ENCODE measurements at regions not wholly inside any gene's neighbourhood (a gene's known extent, or its start where the extent isn't known, plus 50 kb on each side); places are given as distances from the start of the nearest gene placed in this dataset.

DNA sequence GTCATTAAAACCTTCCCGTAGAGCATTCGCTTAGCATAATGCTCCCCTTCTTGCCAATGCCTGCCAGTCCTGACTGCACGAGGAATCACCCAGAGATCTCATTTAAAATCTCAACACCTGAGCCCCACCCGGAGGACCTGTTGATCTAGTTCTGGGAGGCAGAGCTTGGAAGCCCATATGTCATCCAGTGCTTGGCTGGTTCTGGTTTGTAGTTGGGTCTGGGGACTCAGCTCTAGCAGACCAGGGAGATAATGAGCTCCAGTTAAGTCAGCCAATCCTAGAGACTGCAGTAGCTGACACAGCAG is 131.8 kb upstream of the DAP start:
- TF ChIP-seq, protein P1, sequence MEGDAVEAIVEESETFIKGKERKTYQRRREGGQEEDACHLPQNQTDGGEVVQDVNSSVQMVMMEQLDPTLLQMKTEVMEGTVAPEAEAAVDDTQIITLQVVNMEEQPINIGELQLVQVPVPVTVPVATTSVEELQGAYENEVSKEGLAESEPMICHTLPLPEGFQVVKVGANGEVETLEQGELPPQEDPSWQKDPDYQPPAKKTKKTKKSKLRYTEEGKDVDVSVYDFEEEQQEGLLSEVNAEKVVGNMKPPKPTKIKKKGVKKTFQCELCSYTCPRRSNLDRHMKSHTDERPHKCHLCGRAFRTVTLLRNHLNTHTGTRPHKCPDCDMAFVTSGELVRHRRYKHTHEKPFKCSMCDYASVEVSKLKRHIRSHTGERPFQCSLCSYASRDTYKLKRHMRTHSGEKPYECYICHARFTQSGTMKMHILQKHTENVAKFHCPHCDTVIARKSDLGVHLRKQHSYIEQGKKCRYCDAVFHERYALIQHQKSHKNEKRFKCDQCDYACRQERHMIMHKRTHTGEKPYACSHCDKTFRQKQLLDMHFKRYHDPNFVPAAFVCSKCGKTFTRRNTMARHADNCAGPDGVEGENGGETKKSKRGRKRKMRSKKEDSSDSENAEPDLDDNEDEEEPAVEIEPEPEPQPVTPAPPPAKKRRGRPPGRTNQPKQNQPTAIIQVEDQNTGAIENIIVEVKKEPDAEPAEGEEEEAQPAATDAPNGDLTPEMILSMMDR (IDR thresholded peaks at IDR 0.05), result no peak
- no peak for TF ChIP-seq EZH2 (IDR thresholded peaks at IDR 0.05; ENCODE audit: borderline replicate concordance, insufficient read depth, low read depth, low read length, poor library complexity, severe bottlenecking)
